ELF-1 (cell line): ENCODE measurements at regions not wholly inside any gene's neighbourhood (a gene's known extent, or its start where the extent isn't known, plus 50 kb on each side); places are given as distances from the start of the nearest gene placed in this dataset.

Source experiments
- DNase-seq: peaks from one replicate; pipeline ENCODE4 v3.0.0-alpha.2; 2016; ENCODE audit warnings: low read depth, low spot score

DNA sequence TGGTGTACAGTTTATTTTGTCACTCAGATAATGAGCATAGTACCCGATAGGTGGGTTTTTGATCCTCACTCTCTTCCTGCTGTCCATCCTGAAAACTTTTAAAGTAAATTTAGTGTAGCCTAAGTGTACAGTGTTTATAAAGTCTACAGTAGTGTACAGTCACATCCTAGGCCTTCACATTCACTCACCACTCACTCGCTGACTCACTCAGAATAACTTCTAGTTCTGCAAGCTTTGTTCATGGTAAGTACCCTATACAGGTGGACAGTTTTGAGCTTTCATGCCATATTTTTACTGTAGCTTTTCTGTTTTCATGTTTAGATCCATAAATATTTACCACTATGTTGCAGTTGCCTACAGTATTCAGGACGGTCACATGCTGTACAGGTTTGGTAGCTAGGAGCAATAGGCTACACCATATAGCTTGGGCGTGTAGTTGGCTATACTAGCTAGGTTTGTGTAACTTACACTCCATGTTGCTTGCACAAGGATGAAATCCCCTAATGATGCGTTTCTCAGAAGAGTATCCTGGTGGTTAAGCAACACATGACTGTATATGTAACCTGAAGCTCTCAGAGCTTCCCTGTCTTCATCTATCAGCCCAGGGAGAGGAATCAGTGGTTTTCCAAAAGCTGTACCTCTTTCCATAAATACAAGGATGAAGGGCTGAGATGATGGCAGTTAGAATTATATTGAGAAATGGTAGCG, 87.6 kb upstream of the SLC25A26 start:
- DNase-seq, result no peak

DNA sequence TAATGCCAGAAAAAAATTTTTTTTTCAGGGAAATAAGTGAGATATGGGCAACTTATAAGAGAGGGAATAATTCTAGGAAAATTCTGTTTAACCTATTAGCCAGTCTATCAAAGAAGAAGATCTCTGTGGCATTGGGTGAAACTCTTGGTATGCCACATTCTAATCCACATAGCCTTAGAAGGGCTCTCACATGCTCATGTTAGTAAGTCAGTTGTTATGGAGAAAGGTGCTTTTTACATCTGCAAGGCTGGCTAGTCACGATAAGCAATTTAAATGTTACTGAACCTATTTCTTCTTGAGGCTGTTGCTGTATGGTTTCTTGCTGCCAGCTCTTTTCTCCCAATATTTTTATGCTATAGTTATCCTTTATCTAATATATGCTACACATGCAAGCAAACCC, 89.9 kb upstream of the MAGI1 start:
- no peak for DNase-seq

DNA sequence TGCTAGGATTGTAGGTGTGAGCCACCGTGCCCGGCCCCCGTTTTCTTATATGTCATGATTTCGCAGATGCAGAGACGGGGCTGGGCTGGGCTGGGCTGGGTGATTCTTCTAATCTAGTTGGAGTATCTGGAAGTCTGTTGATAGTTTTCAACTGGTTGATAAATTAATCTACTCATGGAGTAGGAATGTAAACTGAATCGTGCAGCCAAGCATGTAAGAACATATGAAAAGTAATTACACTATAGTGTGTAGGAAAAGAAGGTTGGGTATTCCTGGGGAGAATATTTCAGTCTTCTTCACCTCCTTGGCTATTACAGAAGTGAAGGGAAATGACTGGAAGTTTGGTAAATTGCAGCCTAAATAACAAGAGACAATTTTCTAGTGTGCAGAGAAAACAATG, 82.6 kb upstream of the MAGI1 start:
- no peak for DNase-seq

DNA sequence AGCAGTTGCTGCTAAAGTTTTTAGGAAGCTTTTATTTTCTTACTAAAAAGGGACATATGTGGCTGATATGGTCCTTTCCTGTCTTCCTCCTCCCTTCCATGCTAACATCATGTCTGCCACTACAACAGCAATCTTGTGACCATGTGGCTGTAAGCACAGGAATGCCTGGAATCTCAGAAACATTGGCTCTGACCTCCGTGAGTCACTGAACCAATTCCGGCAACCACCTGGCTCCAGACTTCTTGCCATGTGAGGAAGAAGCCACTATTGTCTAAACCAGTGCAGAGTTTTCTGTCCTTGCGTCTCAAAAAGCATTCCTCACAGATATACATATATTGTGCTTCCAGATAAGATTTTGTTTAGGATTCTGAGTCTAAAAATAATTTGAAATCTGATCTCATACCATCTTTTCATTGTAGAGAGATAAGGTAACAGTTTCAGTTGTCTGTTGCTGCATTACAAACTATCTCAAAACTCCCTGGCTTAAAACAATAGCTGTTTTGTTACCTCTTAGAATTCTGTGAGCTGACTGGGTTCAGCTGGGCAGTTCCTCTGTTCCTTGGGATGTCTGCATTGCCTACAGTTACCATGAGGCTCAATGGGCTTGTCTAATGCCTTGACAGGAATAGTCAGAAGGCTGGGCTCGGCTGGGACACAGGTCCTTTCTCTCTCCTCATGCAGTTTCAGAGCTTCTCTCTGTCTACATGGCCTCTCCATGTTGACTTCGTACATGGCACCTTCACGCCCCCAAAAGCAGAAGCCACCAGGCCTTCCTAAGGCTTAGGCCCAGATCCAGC, 77.3 kb upstream of the MAGI1 start:
- peak; percentile 69 for DNase-seq

DNA sequence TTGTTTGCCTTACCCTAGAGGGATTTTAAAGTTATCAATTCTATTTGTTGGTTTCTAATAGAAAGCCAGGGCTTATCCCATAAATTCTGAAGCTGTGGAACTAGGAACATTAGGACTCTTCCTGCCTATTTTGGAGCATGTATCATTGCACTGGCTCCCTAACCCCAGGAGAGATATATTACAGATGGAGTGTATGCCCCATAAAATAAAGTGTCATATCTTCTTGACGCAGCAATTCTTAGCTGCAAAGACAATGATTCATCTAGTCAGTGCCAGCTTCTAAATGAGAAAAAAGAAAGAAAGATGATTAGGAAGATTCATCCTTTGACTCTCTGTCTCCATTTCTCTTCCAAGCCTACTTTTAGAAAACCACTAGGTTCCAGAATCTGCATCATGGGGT, 74.8 kb upstream of the MAGI1 start:
- DNase-seq, result no peak

DNA sequence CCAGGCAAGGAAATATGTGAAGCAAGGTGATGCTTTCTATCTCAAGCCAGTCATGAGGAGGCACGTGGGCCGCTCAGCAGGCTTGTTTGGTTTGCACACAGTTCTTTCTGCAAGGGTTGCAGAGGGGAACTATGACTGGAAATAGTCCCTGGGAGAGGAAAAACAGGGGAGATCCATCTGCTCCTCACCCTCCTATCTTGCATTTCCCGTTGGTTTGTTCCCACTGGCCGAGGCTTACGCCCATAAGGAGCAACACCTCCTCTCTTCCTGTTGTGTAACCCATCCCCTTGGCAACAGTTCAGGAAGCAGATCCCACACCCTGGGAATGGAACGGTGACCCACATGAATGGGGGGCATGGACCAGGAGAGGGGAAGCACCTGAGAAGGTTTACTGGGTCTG, 72.1 kb upstream of the MAGI1 start:
- no peak for DNase-seq

DNA sequence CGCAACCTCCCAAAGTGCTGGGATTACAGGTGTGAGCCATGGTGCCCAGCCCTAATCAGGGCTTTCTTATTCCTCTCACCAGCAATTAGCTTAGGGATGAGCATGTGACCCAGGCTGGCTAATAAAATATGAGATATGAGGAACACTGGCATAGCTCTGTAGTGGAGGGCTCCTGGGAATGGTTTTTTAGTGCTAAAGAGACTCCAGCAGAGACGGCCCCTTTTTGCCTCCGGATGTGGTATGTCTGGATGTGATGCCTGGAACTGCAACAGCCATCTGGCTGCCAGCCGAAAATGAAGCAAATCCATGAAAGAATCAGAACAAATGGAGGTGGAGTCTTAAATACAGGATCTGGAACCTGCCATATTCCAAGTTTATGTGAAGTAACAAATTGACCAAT, 69.1 kb upstream of the MAGI1 start:
- no peak for DNase-seq

DNA sequence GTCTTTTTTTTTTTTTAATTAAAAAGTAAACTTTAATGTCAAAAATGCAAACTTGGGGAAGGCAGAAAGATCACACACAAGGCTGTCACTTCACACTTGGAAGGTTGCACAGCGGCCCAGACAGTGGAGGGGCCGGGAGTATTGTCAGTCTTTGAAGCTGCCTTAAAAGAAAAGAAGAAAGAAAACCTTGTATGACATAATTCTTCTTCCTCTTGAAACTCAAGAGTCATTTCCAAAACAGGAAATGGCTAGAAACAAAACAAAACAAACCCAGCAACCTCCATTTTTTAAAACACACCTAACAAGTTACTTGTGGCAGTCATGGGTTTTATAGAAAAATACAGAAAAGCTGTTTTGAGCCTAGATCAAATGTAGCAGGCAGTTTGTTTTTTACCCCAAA, 68.1 kb upstream of the MAGI1 start:
- DNase-seq, result no peak

DNA sequence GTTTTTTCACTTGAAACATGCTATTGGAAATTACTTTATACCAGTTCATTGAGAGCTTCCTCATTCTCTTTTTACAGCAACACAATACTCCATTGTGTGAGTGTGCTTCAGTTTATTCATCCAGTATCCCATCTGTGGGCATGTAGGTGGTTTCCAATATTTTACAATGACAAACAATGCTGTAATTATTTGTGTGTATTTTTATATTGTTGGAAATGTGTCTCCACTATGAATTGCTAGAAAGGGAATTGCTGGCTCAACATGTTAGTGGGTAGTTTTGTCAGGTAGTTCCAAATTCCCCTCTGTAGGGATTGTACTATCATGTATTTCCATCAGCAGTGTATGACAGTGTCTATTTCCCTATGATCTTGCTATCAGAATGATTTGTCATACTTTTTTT, 65.8 kb upstream of the MAGI1 start:
- no peak for DNase-seq

DNA sequence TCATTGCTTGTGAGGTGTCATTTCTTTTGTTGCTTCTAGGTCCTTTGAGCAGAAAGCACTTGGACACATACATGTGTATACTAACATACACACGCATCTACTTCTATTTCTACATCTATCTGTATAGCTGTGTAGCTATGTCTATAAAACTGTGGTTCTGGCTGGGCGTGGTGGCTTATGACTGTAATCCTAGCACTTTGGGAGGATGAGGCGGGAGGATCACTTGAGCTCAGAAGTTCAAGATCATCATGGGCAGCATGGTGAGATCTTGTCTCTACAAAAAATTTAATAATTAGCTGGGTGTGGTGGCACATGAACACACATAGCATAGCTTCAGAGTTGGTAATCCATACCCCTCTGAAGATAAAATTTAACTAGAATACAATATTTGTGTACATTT, 65.0 kb upstream of the MAGI1 start:
- no peak for DNase-seq

DNA sequence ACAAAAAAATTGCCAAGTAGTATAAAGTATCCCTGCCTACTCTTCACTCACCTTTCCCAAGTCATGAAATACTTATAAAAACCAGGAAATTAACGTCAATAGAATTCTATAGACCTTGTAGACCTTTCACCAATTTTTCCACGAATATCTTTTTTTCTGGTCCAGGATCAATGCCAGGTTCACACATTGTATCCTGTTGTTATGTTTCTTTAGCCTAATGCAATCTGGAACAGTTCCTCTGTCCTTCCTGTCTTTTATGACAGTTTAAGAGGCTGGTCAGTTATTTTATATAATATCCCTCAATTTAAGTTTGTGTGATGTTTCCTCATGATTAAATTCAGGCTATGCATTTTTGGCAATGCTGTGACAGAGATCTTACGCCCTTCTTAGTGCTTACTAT, 63.2 kb upstream of the MAGI1 start:
- DNase-seq, result no peak

DNA sequence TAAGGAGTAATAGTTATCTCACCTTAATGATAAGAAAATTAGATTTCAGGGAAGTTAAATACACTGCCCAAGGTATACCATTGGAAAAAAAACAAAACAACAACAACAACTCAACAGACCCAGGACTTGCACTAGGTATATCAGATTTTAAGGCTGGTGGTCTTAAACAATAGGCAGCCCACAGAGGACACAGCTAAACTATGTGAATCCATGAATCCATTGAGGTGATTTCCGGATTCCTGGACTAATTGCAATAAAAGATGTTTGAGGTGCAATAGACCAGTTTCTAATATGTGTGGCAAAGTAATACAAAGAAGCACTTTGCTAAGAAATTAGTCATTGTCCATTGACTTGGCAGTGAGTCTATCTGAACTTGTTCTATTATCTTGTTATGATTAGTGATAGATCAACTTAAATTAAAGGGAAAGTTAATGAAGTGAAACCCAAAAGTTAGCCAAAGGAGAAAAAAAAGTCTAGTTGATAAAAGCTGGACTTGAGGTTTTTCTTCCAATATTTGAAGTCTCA, 60.9 kb upstream of the MAGI1 start:
- no peak for DNase-seq

DNA sequence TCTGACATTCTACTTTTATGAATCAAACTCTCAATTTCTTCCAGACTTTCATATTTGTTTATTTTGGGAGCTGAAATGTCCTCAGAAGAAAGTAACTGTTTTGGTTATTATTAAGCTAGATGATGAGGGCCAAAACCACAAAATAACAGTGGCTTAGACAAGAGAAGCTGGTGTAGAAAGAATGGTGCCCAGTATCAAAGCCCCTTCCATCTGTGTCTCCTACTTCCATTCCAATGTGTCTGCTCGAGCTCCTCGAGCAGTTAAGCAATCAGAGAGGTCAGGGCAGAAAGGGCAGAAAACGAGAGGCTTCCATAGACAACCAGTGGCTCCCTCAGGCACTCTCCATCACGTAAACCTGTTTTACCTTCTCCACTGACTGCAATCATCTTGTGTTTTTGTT, 59.7 kb upstream of the MAGI1 start:
- no peak for DNase-seq

DNA sequence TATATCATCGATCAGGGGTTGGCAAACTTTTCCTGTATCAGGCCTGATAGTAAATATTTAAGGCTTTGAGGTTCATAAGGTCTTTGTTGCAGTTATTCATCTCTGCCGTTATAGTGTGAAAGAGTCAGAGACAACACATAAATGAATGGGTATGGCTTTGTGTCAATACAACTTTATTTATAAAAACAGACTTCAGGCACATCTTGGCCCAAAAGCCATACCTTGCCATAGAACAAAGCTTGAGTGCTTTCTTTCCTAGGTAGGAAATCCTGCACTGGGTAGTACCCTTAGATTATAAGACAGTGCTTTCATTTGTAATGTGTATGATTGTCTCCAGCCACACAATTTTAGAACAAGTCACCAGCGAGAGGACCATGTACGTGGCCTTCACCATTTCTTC, 58.9 kb upstream of the MAGI1 start:
- no peak for DNase-seq

DNA sequence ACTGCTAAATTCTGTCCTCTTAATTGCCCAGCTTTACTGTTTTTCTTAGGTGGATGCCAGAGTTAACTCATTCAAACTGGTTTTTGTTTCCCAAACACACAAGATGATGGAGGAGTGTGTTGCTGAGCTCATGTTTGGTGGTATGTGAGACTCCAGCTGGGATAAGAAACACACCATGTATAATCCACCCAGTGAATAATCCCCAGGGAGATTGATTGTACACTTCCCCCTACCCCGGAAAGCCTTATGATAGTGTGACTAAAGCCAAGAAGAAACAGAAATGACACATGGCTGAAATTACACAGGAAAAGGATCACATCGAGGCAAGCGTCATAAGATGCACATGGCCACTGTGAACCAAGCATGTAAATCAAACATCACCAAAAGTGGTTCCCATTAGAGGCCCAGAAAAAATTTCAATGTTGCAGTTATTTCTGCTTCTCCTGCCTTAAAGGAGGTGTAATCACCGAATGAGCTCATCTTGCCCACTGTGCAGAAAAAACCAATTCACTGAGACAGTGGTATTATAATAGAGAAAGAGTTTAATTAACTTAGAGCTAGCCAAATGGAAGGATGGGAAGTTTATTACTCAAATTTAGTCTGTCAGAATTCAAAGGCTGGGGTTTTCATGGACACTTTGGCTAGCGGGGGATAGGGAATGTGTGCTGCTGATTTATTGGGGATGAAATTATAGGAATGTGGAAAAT, 56.7 kb upstream of the MAGI1 start:
- DNase-seq, result no peak

DNA sequence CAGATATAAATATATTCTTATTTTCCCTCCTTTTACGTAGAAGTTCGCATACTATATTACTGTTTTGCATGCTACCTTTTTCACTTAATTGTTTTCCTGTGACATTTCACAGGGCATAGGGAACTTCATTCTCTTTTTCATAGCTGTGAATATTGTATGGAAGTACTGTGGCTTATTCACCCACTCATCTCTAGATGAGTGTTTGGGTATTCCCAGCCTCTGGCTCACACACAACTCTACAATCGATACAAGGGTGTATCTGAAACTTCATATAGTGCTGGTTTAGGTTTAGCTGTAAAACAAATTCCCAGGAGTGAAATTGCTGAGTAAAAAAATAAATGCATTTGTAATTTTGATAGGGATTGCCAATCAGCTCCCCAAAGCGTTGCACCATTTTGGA, 55.3 kb upstream of the MAGI1 start:
- no peak for DNase-seq

DNA sequence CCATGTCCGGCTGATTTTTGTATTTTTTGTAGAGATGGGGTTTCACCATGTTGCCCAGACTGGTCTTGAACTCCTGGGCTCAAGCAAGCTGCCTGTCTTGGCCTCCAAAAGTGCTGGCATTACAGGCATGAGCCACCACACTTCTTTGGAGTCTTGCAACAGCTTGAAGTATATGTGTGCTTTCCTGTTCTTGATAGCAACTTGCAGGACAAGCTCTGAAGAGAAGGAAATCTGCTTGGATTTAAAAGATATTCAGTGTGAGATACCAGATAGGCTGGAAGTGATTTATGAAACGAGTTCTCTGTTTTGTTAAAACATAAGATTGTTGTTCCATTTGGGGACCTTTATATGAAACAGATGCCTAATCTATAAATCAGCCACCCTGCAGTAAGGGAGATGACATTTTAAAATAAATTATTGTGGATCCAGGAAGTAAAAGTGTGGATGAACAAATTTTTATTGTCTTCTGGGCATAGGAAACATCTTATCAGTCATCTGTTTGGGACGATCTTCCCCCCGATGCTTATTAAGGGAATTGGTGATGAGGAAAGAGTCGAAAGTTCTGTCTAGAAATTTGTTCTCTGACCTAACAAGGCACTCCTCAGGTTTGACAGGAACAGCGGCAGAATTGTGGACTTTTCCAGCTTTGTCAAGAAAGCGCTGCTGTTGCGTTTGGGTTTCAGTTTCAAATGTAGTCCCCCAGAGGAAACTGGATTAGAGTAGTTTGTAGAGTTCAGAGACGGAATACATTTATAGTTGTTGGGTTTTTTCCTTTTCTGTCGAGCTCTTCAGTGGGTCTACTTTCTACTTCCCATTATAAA, 53.7 kb upstream of the MAGI1 start:
- no peak for DNase-seq
